HG02678 (cell line): ENCODE measurements at regions not wholly inside any gene's neighbourhood (a gene's known extent, or its start where the extent isn't known, plus 50 kb on each side); places are given as distances from the start of the nearest gene placed in this dataset.
A peak's percentile ranks its signal among the peaks of the same experiment; 100 is the strongest.
"Not testable (repeated sequence)": the region's sequence is repeated elsewhere in the genome, so short reads cannot be mapped to it uniquely, and the experiment has no call there.

Experiments used
- ATAC-seq: cut with Tn5 transposase; IDR thresholded peaks from one replicate; pipeline ENCODE4 v1.9.1; 2021; ENCODE audit warnings: mild to moderate bottlenecking, moderate library complexity; ENCODE audit not compliant: unreplicated experiment

- no peak for ATAC-seq
Measured at GRCh38 chr3:153369561-153370374, 207.7 kb downstream of the RAP2B start.

GRCh38 chr3:153370680-153371079 lies 208.7 kb downstream of the RAP2B start:
- no peak for ATAC-seq

GRCh38 chr3:153372326-153372725 lies 210.3 kb downstream of the RAP2B start:
- ATAC-seq, result no peak

DNA sequence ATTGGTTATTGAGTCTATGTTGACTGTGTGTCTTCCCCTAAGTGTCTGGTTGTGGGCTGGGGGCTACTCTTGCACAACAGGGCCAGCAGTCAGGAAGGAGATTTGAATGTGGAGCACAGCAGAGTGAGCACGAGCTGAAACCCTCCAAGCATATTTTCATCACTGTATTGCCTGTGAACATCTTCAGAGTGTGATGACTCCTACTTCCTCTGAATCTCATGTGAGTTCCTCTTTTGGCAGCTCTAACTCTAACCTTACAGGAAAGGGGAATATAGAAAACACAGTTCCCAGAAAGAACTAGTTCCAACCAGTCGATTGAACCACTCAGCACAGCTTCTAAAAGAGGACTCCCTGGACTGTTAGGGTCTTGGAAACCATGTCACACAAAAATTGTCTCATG lies 211.6 kb downstream of the RAP2B start:
- ATAC-seq, result no peak

DNA sequence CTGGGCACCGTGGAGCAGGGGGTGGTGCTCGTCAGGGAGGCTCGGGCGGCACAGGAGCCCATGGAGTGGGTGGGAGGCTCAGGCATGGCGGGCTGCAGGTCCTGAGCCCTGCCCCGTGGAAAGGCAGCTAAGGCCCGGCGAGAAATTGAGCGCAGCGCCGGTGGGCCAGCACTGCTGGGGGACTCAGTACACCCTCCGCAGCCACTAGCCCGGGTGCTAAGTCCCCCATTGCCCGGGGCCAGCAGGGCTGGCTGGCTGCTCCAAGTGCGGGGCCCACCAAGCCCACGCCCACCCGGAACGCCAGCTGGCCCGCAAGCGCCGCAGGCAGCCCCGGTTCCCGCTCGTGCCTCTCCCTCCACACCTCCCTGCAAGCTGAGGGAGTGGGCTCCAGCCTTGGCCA lies 216.3 kb downstream of the RAP2B start:
- ATAC-seq, result not testable (repeated sequence)

DNA sequence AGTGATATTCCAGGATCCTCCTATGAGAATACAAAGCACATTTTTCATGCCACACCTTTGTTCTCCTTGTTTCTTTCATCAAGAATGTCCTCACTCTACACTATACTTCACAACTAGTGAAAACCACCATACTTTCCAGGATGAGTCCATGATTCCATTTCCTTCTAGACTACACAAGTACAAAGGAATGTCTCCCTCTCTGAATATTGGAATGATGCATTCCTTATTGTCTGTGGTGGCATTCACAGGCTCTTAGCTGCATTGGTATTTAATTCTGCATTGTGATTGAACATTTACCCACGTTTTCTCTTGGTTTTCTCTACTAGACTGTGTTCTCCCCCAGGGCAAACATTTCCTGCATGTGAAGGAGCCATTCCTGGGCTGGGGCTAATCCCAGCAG lies 217.5 kb downstream of the RAP2B start:
- no peak for ATAC-seq

DNA sequence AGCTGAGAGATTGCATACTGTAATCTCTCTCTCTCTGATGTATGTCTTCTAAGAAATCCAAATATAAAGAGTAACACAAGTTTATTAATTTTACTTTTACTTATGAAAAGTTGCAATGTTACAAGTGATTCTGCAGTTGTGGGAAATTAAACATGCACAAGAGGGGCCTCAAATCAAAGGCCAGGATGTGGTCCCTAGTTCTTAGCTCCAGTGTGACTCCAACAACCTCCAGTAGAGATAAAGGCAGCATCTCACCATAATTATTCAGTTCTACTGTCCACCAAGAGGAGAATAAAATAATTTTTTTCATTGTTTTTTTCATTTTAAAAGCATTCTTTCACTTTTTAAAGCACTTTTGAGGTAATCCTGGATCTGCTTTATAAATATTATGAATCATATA lies 223.3 kb downstream of the RAP2B start:
- ATAC-seq, result no peak

- ATAC-seq, result no peak
Measured at GRCh38 chr3:153392363-153392762, 230.3 kb downstream of the RAP2B start.

- ATAC-seq, result no peak
Measured at GRCh38 chr3:153394017-153394416, 232.0 kb downstream of the RAP2B start.

DNA sequence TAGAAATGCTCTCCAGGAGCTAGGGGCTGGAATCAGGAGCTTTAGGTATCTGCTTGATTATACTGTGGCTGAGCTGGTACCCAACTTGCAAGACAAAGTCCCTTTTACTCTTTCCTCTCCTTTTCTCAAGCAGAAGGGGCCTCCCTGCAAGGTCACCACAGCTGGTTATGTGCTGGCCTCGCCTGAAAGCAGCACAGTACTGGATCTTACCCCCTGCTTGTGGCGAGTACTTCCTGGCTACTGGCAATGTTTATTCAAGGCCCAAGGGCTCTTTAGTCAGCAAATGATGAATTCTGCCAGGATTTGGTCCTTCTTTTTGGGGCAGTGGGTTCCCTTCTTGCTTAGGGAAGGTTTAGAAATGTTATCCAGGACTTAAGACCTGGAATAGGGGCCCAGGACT lies 234.6 kb downstream of the RAP2B start:
- no peak for ATAC-seq

- no peak for ATAC-seq
Measured at GRCh38 chr3:153397794-153398193, 235.8 kb downstream of the RAP2B start.

DNA sequence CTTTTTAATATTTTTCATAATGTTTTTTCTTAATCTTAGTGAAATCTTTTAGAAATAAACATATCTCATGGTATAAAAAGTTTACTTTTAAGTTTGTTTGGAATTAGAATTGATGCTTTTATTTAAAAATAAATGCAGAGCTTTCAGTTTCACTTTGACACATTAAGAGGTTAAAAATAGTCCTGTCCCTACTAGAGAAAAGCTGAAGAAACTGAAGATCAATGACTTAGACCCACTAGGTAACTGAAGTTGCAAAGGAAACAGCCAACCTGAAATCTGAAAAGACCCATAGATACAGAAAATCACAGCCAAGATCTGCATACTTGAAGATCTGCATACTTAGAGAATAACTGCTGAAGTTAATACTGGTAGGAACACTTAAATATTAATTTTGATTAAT lies 237.6 kb downstream of the RAP2B start:
- ATAC-seq, result peak; percentile 64

DNA sequence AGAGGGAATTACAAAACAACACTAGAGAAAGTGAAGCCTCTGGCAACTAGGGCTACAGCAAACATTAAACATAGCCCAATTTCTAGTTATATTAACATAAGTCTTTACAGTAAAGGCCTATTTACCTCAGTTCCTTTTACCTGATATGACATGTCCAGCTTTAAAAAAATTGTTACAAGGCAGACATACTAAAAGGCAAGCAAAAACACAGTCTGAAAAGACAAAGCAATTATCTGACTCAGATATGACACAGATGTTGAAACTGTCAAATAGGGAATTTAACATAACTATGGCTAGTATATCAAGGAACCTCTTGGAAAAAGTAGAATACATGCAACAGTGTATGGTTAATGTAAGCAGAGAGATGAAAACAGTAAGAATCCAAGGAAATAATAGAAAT lies 238.6 kb downstream of the RAP2B start:
- no peak for ATAC-seq

DNA sequence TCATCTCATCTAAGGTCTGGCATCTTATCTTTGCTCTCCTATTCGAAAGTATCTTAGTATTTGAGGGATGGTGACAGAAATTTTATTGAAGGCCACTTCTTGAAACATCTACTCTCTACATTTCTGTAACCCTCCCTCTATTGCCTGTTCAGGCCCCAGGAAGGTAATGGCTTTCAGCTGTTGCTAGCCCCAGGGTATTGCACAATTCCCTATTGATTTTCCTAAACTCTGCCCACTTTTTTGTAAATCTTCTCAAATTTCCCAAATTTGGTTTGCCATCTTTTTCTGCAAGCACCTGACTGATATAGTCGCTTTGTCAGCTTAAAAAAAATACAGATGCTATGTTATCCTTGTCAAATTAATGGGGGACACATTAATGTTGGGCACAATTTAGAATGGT lies 242.1 kb downstream of the RAP2B start:
- no peak for ATAC-seq

DNA sequence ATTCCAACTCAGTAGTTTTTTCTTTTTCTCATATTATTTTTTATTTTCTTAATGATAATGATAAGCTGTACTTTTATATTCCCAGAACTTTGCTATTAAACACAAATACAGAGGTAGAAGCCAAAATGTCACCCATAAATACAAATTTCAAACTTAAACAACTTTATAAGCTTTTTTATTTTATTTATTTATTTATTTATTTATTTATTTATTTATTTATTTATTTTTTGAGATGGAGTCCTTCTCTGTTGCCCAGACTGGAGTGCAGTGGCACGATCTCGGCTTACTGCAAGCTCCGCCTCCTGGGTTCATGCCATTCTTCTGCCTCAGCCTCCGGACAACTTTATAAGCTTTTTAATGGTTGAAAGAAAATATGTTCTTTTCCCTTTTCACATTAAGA lies 243.3 kb downstream of the RAP2B start:
- not testable (repeated sequence) for ATAC-seq

DNA sequence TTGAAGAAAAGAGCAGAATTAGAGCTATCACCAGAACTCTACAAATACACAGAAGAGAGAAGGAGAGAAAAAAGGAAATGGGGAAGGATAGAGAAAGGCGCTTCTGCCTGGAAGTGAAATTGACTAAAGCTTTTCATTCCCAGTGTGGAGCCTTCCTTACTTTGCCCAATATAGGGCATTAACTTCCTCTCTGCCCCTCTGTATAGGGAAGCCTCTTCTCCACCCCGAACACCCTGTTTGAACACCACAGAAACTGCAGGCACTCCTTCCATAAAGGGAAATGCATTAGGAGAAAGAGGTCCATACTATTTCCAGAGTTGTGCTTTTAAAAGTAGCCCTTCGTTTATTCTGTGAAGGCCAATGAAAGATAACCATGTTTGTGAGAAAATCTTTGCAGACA lies 248.5 kb downstream of the RAP2B start:
- ATAC-seq, result no peak

DNA sequence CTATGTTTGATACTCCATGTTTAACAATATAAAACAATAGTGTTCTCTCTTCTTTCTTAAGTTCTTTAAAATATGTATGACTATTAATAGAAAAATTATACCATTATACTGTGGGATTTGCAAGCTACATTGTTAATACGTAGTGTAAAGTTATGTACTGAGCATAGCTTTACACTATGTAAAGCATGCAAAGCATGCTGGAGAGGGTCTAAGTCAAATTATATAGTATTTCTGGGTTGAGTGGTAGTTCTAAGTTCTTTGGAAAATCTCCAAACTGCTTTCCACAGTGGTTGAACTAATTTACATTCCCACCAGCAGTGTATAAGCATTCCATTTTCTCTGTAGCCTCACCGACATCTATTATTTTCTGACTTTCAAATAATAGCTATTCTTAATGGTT lies 253.0 kb downstream of the RAP2B start:
- ATAC-seq, result no peak

- ATAC-seq, result no peak
Measured at GRCh38 chr3:153422314-153422713, 260.3 kb downstream of the RAP2B start.

GRCh38 chr3:153423820-153424219 lies 261.8 kb downstream of the RAP2B start:
- ATAC-seq, result not testable (repeated sequence)

- no peak for ATAC-seq
Measured at GRCh38 chr3:153426344-153426743, 264.3 kb downstream of the RAP2B start.

- ATAC-seq, result no peak
Measured at GRCh38 chr3:153426803-153427202, 264.8 kb downstream of the RAP2B start.

DNA sequence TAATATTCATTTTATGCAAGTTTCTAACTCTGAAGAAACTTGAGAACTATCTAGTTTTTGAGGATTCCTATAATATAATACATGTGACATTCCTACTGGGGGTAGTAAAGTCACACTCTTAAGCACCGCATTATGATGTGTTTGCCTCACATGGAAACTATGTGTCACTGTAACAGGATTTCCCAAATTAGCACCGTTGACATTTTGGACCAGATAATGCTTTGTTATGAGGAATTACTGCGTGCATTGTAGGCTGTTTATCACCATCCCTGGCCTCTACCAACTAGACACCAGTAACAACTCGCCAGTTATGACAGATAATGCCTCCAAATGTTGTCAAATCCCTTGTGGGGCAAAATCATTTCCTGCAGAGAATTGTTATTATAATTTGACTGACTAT lies 267.8 kb downstream of the RAP2B start:
- no peak for ATAC-seq

GRCh38 chr3:153431076-153431475 lies 269.1 kb downstream of the RAP2B start:
- ATAC-seq, result no peak
